HCT116 (cell line): ENCODE measurements at regions not wholly inside any gene's neighbourhood (a gene's known extent, or its start where the extent isn't known, plus 50 kb on each side); places are given as distances from the start of the nearest gene placed in this dataset.

Experiments
- ATAC-seq: fragments of 200-7000 bp; cut with Tn5 transposase; 2 replicates; pipeline ENCODE4 v1.9.1; 2020; ENCODE audit warnings: mild to moderate bottlenecking, moderate library complexity
- BruUV-seq: library from RNA; stranded (reverse); fragments of 400-500 nt; replicated peaks from 2 replicates; lab custom pipeline; 2021; lab: Mats Ljungman, UMichigan
- CTCF ChIA-PET: fragments of 300-600 bp; sonication (Branson Sonifier 250); formaldehyde crosslinking; loops from one replicate; lab custom pipeline; 2021; ENCODE audit warnings: antibody characterized with exemption; lab: Charles Lee
- POLR2A ChIA-PET: fragments of 300-600, 350-600 bp; sonication (Branson Sonifier 250); formaldehyde crosslinking; loops from one replicate; lab custom pipeline; 2021; ENCODE audit warnings: antibody characterized with exemption; lab: Charles Lee
- RAD21 ChIA-PET, 2 experiments: fragments of 300-600 bp; sonication (Branson Sonifier 250); formaldehyde crosslinking; loops; one replicate each; lab custom pipeline; 2023; ENCODE audit warnings: low total read pairs in 2 of 2; ENCODE audit not compliant: uncharacterized antibody in 2 of 2, unreplicated experiment in 2 of 2, low non-redundant PET in 1 of 2; lab: Charles Lee
- DNase-seq: peaks from one replicate; pipeline ENCODE4 v3.0.0-alpha.2; 2010; ENCODE audit warnings: low read depth, low spot score
- H2AFZ ChIP-seq: fragments of 200-600 bp; shearing (Covaris generic), sonication (generic); 2 replicates; pipeline ENCODE4 v1.6.1; 2017; ENCODE audit warnings: low read depth, mixed run types, mixed read lengths, antibody characterized with exemption, low read length; ENCODE audit not compliant: poor library complexity, severe bottlenecking
- H3K27ac ChIP-seq: 2 replicates; pipeline ENCODE4 v1.5.1; 2012; ENCODE audit warnings: low read depth, low read length
- H3K27me3 ChIP-seq: fragments of 200-600 bp; sonication (generic); 2 replicates; pipeline ENCODE4 v1.6.1; 2016; ENCODE audit warnings: mixed run types, low read length, mixed read lengths; ENCODE audit not compliant: insufficient read depth
- H3K36me3 ChIP-seq, 2 experiments: fragments of 200-500 bp in 1 of 2; fragments of 200-600 bp in 1 of 2; sonication (Bioruptor generic) in 1 of 2; sonication (generic) in 1 of 2; 2 replicates each; pipeline versions ENCODE4 v1.5.1 to v1.6.1; 2014 to 2016; ENCODE audit warnings: low read length in 2 of 2, inconsistent platforms in 1 of 2, mixed read lengths in 1 of 2, mixed run types in 1 of 2; ENCODE audit not compliant: insufficient read depth in 2 of 2, control insufficient read depth in 1 of 2
- H3K4me1 ChIP-seq, 2 experiments: fragments of 200-600 bp in 1 of 2; sonication (generic) in 1 of 2; 2 replicates each; pipeline versions ENCODE4 v1.5.1 to v1.6.1; 2012 to 2017; ENCODE audit warnings: low read length in 2 of 2, inconsistent platforms in 1 of 2, mild to moderate bottlenecking in 1 of 2, mixed read lengths in 1 of 2, mixed run types in 1 of 2, moderate library complexity in 1 of 2; ENCODE audit not compliant: insufficient read depth in 2 of 2, control insufficient read depth in 1 of 2
- H3K4me2 ChIP-seq: fragments of 200-600 bp; sonication (generic); 2 replicates; pipeline ENCODE4 v1.6.1; 2017; ENCODE audit warnings: mixed run types, low read length, mixed read lengths
- H3K4me3 ChIP-seq, 2 experiments: fragments of 200-600 bp in 1 of 2; sonication (generic) in 1 of 2; replicated peaks in 1 of 2; 2 replicates each; pipeline ENCODE4 v1.5.1; 2011 to 2016; ENCODE audit warnings: low read length in 2 of 2, control low read depth in 1 of 2, low read depth in 1 of 2, mild to moderate bottlenecking in 1 of 2, mixed read lengths in 1 of 2, mixed run types in 1 of 2
- H3K79me2 ChIP-seq: fragments of 200-600 bp; sonication (generic); 2 replicates; pipeline ENCODE4 v1.6.1; 2017; ENCODE audit warnings: mild to moderate bottlenecking, mixed run types, low read length, moderate library complexity, mixed read lengths; ENCODE audit not compliant: insufficient read depth
- H3K9ac ChIP-seq: fragments of 200-600 bp; sonication (generic); 2 replicates; pipeline ENCODE4 v1.6.1; 2016; ENCODE audit warnings: low read length, mixed read lengths
- H3K9me2 ChIP-seq: fragments of 200-600 bp; sonication (generic), shearing (Covaris generic); 2 replicates; pipeline ENCODE4 v1.6.1; 2017; ENCODE audit warnings: mixed run types, mild to moderate bottlenecking, moderate library complexity; ENCODE audit not compliant: insufficient read depth
- H3K9me3 ChIP-seq, 2 experiments: fragments of 200-500 bp in 1 of 2; fragments of 200-600 bp in 1 of 2; sonication (Bioruptor generic) in 1 of 2; sonication (generic) in 1 of 2; 2 replicates each; pipeline ENCODE4 v1.6.1; 2014 to 2017; ENCODE audit warnings: low read length in 2 of 2, mixed read lengths in 2 of 2, inconsistent platforms in 1 of 2, low read depth in 1 of 2, mild to moderate bottlenecking in 1 of 2, mixed run types in 1 of 2, moderate library complexity in 1 of 2; ENCODE audit not compliant: control insufficient read depth in 1 of 2, insufficient read depth in 1 of 2
- H4K20me1 ChIP-seq: fragments of 200-600 bp; sonication (generic), shearing (Covaris generic); 2 replicates; pipeline ENCODE4 v1.6.1; 2017; ENCODE audit warnings: mixed run types, mild to moderate bottlenecking, moderate library complexity; ENCODE audit not compliant: insufficient read depth
- CBX3 ChIP-seq: IDR thresholded peaks from 2 replicates; pipeline ENCODE4 v1.6.1; 2012; ENCODE audit warnings: low read depth
- CEBPB ChIP-seq: IDR thresholded peaks from 2 replicates; pipeline ENCODE4 v1.6.1; 2012; ENCODE audit warnings: low read depth
- EZH2 ChIP-seq: fragments of 200-600 bp; sonication (generic); IDR thresholded peaks from 2 replicates; pipeline ENCODE4 v1.6.1; 2017; ENCODE audit warnings: antibody characterized with exemption, mixed run types
- EZH2phosphoT487 ChIP-seq: fragments of 200-600 bp; IDR thresholded peaks from 2 replicates; pipeline ENCODE4 v1.6.1; 2018; ENCODE audit warnings: antibody characterized with exemption, borderline replicate concordance
- POLR2A ChIP-seq: IDR thresholded peaks from 2 replicates; pipeline ENCODE4 v1.7.0; 2011; ENCODE audit warnings: borderline replicate concordance; ENCODE audit not compliant: insufficient read depth, insufficient read length; ENCODE audit errors: extremely low read depth
- REST ChIP-seq: IDR thresholded peaks from 2 replicates; pipeline ENCODE4 v1.6.1; 2012; ENCODE audit warnings: low read depth
- YY1 ChIP-seq: IDR thresholded peaks from 2 replicates; pipeline ENCODE4 v1.6.1; 2011; ENCODE audit warnings: low read length, low read depth, moderate library complexity, mild to moderate bottlenecking; ENCODE audit not compliant: insufficient replicate concordance; ENCODE audit errors: extremely low read depth
- ZNF274 ChIP-seq: fragments of 200-500 bp; sonication (Bioruptor generic); IDR thresholded peaks from 2 replicates; pipeline ENCODE4 v1.6.1; 2014; ENCODE audit warnings: mild to moderate bottlenecking, low read depth, low read length, inconsistent platforms
- intact Hi-C: fragments of 100-400 bp; cut with micrococcal nuclease; formaldehyde crosslinking; loops from 2 replicates; pipeline ENCODE4 v1.10.0; 2022

DNA sequence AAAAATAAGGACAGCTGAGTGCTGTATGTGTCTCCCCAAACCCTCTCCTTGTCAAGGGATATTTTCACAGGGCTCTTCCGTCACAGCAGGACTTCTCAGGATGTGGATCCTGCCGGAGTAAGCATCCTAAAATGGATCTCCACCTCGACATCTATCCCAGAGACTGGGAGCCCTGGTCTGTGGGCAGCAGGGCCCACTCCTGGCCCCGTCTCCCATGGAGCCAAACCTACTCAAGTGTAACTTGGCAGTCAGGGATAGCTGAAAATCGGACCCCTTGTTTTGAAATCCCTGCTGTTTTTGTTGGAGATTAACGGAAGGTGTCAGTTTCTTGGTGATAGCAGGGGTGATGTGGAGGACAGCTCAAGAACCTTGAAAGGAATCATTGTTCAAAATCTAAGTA lies 109.0 kb upstream of the TWIST2 start:
- RAD21 ChIA-PET = no interaction called here
- Histone ChIP-seq H3K36me3 (no peaks in the 10 kb centered on the region), H4K20me1 (no peaks in the 10 kb centered on the region), H3K4me2 (no peak overlapping the region), H3K9me3 (no peaks in the 10 kb centered on the region), H3K79me2 (no peaks in the 10 kb centered on the region), H3K27me3 (no peaks in the 10 kb centered on the region), H3K27ac (no peak overlapping the region), H3K9me2 (no peaks in the 10 kb centered on the region), H3K4me3 (no peak overlapping the region), H2AFZ (no peak overlapping the region), H3K4me1 (no peaks in the 10 kb centered on the region), H3K9ac (no peak overlapping the region)
- DNase-seq = no peak
- no TSS peak for BruUV-seq
- TF ChIP-seq REST = no peak
- TF ChIP-seq EZH2 = no peak
- no peak for TF ChIP-seq EZH2phosphoT487
- no peak for TF ChIP-seq YY1
- no peak for TF ChIP-seq POLR2A
- TF ChIP-seq ZNF274 = no peak
- no peak for TF ChIP-seq CEBPB
- no peak for TF ChIP-seq CBX3
- CTCF ChIA-PET = no interaction called here
- ATAC-seq = no peak
- POLR2A ChIA-PET = no interaction called here
- intact Hi-C loops = no loop called here
